ENCODE measurements at regions not wholly inside any gene's neighbourhood (a gene's known extent, or its start where the extent isn't known, plus 50 kb on each side); places are given as distances from the start of the nearest gene placed in this dataset.
A peak's percentile ranks its signal among the peaks of the same experiment; 100 is the strongest.

DNA sequence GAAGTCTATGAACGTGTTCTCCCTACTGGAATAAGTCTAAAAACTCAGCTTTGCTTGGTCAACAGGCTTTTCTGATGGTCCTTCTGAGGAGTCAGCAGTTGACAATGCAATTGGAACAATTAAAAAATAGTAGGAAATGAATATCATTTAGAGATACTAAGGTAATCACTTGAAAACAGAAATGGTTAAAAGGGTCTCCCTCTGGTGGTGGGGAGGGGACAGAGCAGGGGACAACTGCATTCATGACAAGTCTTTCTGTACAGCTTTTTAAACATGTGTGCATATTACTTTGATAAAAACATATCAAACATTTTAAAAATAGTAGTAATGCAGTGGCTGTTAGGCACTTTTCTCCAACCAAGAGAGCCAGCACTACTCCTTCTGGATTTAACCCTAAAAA, 119.9 kb upstream of the FHIT start:
- TF ChIP-seq, protein P1, sequence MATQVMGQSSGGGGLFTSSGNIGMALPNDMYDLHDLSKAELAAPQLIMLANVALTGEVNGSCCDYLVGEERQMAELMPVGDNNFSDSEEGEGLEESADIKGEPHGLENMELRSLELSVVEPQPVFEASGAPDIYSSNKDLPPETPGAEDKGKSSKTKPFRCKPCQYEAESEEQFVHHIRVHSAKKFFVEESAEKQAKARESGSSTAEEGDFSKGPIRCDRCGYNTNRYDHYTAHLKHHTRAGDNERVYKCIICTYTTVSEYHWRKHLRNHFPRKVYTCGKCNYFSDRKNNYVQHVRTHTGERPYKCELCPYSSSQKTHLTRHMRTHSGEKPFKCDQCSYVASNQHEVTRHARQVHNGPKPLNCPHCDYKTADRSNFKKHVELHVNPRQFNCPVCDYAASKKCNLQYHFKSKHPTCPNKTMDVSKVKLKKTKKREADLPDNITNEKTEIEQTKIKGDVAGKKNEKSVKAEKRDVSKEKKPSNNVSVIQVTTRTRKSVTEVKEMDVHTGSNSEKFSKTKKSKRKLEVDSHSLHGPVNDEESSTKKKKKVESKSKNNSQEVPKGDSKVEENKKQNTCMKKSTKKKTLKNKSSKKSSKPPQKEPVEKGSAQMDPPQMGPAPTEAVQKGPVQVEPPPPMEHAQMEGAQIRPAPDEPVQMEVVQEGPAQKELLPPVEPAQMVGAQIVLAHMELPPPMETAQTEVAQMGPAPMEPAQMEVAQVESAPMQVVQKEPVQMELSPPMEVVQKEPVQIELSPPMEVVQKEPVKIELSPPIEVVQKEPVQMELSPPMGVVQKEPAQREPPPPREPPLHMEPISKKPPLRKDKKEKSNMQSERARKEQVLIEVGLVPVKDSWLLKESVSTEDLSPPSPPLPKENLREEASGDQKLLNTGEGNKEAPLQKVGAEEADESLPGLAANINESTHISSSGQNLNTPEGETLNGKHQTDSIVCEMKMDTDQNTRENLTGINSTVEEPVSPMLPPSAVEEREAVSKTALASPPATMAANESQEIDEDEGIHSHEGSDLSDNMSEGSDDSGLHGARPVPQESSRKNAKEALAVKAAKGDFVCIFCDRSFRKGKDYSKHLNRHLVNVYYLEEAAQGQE (IDR thresholded peaks at IDR 0.05; ENCODE audit: unreplicated experiment): no peak
- TF ChIP-seq, protein P2, sequence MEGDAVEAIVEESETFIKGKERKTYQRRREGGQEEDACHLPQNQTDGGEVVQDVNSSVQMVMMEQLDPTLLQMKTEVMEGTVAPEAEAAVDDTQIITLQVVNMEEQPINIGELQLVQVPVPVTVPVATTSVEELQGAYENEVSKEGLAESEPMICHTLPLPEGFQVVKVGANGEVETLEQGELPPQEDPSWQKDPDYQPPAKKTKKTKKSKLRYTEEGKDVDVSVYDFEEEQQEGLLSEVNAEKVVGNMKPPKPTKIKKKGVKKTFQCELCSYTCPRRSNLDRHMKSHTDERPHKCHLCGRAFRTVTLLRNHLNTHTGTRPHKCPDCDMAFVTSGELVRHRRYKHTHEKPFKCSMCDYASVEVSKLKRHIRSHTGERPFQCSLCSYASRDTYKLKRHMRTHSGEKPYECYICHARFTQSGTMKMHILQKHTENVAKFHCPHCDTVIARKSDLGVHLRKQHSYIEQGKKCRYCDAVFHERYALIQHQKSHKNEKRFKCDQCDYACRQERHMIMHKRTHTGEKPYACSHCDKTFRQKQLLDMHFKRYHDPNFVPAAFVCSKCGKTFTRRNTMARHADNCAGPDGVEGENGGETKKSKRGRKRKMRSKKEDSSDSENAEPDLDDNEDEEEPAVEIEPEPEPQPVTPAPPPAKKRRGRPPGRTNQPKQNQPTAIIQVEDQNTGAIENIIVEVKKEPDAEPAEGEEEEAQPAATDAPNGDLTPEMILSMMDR (conservative IDR thresholded peaks at IDR 0.05; ENCODE audit: low read depth in 2 of 2): peak; percentile 74 to 97
- TF ChIP-seq EZH2 (IDR thresholded peaks at IDR 0.05; ENCODE audit: low read depth, unreplicated experiment): no peak
